Activated naive CD8-positive, alpha-beta T cell treated with anti-CD3 and anti-CD28 coated beads, Interleukin-2, amount 50 U/mL, for 16 hours (primary cell): ENCODE measurements at regions not wholly inside any gene's neighbourhood (a gene's known extent, or its start where the extent isn't known, plus 50 kb on each side); places are given as distances from the start of the nearest gene placed in this dataset.

ENCODE experiments used
- DNase-seq: peaks from one replicate; pipeline ENCODE4 v3.0.0-alpha.2; 2020; ENCODE audit warnings: low read depth, low spot score

DNA sequence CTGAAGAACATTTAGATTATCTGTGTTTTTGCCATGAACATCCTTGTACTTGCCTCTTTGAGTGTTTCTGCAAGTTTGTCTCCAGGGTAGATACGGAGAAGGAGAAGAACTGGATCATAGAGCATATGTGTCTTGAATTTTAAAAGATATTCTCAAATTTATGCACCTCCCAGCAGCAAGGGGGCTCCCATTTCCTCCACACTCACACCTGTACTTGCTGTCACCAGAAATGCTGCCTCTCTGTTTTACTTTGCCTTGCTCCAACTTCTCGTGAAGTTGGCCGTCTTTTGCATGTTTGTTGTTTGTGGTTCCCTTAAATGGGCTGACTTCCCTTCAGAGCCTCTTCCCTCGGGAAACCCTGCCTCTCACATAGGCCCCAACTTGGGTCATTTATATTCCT, 171.0 kb downstream of the TFAP2C start:
- DNase-seq: no peak

- DNase-seq: no peak
Observed at GRCh38 chr20:56801971-56802755, 173.1 kb downstream of the TFAP2C start.

- DNase-seq: no peak
Observed at GRCh38 chr20:56802805-56803204, 173.7 kb downstream of the TFAP2C start.

DNA sequence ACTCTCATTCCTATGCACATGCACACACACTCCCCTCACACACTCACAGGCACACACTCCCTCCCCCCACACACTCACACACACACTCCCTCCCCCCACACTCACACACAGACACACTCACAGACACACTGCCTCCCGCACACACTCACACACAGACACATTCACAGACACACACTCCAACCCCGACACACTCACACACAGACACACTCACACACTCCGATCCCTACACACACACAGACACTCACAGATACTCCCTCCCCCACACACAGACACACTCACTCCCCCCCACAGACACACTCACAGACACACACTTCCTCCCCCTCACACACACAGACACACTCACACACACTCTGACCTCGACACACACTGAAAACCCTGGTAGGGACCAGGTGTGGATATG, 176.2 kb downstream of the TFAP2C start:
- no peak for DNase-seq

GRCh38 chr20:56805966-56806365, 176.9 kb downstream of the TFAP2C start:
- DNase-seq: no peak

DNA sequence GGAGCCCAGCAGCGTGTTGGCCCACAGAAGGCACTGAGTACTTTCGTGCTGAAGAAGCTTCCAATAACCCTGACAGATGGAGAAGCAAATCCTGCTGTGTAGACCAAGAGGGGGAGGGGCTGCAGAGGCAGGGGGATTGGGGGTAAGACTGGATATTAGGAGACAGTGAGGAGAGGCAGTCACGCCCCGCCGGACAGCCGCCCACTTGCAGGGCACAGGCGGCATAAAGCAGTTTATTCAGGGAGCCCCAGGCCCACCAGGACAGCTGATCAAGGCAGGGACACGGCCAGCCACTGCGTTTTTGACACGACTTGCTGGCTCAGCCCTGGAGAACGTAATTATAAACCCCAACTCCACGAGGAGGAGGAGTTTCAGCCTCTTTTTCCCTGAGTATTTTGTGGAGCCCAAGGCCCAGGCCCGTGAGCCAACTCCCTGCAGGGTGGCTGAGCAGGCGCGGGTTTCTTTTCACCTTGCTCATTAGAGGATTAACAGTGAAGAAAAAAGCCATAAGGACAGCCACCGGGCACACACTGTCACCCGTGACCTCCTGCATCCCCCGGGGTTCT, 177.9 kb downstream of the TFAP2C start:
- no peak for DNase-seq

GRCh38 chr20:56808117-56808725, 179.1 kb downstream of the TFAP2C start:
- no peak for DNase-seq

GRCh38 chr20:56808732-56809131, 179.6 kb downstream of the TFAP2C start:
- DNase-seq: no peak

- DNase-seq: no peak
Observed at GRCh38 chr20:56809668-56810067, 180.6 kb downstream of the TFAP2C start.

GRCh38 chr20:56810141-56810540, 181.0 kb downstream of the TFAP2C start:
- no peak for DNase-seq

DNA sequence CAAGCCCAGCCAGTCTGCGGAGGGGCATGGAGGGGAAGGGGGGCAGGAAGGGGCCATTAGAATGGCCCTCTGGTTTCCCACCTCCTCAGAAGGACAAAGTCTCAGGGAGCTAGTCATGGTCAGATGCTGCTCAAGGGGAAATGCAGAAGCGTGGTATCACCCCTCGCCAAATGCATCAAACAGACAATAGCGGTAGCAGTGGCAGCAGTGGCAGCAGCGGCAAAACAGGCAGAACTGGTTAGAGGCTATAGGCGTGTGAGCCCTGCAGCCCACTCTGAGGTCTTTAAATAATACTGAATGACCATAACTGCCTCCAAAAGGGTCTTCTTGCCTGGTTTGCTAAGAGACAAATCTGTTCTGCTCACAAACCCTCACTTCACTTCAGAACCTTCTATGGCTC, 186.7 kb downstream of the TFAP2C start:
- no peak for DNase-seq

DNA sequence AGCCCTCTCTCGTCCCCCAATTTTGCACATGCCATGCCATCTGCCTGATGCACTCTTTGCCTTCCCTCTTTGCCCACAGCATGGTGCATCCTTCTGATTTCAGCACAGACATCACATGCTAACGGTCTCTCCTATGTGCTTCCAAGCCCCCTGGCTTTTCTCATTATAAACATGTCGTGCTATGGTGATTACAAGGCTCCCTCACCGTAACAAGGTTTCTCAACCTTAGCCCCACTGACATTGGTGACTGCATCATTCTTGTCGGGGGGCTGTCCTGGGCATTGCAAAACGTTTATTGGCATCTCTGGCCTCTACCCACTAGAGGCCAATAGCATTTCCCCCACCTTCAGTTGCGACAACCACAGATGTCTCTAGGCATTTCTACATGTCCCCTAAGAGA, 187.2 kb downstream of the TFAP2C start:
- DNase-seq: no peak

DNA sequence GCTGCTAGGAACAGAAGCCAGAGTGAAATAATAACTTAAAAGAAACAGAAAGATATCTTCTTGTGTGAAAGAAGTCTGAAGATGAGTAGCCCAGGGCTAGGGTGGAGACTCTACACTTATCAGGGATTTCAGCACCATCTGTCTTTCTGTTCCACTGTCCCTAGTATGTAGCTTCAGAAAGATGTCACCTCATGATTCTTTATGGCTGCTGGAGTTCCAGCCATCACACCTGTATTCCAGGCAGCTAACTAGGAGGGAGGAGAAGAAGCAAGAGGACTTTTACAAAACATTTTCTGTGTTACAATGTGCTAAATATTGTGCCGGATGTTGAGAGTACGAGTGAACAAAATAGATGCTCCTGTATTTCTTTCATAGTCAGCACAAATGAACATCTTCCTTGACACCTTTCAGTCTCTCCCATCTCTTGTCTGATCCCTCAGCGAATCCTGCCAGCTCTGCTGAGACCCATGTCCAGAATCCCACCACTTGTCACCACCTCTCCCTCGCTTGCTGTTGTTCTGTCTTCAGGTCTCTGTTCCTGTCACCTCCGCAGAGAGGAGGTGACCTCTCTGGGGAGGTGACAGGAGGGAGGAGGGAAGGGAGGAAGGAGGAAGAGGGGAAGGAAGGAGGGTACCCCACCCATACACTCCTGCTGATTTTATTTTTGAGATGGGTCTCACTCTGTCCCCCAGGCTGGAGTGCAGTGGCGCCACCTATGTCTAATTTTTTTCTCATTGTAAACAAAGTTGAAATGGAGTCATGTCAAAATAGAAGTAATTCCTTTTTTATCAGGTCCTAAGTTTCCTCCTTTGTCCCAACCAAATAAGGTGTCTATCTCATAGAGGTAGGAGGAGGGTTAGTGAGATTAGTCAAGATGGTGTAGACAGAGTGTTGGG, 188.9 kb downstream of the TFAP2C start:
- DNase-seq: no peak

GRCh38 chr20:56820984-56821383, 191.9 kb downstream of the TFAP2C start:
- DNase-seq: no peak

- DNase-seq: no peak
Observed at GRCh38 chr20:56826306-56826704, 197.2 kb downstream of the TFAP2C start.

DNA sequence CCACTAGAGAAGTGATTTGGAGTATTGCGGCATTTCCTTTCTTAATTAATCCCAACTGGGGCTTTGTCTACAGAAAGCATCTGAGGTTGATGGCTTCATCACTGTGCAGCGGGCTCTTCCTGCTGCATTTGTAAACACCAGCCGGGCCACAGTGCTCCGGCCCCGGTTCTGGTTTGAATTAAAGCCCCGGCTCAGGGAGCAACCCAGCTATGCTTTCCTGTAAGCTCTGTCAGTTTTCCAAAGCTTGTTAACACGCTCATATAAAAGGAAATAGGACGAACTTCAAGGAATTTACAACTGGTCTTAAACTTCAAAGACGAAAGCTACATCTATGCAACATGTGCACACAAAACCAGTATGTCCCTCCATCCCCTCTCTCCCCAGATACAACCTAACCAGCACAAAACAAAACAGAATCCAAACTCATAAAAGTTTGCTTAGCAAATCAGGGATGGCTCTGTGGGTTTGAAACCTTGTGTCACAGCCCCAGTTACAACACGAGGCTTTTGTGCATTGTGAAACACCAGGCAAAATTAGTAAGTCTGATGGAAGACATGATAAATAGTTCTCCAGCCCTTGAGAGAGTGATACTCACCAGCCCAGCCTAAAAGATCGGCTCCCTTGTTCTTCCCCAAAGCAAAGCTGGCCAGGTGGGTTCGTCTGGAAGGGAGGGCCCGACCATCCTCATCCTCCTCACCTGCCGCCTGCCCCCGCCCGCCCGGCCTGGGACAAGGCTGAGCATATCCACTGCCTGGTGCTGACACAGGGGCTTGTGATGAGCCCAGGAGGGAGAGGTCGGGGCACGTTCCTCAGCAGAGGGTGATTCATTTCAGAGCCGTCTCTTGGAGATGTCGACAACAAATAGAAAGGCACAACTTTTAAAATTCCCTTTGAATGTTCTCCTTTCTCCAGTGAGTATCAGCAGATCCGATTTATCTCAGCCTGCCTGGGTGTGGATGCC, 197.9 kb downstream of the TFAP2C start:
- DNase-seq: no peak

- DNase-seq: no peak
Observed at GRCh38 chr20:56827763-56828162, 198.7 kb downstream of the TFAP2C start.

- DNase-seq: no peak
Observed at GRCh38 chr20:56828402-56828801, 199.3 kb downstream of the TFAP2C start.

DNA sequence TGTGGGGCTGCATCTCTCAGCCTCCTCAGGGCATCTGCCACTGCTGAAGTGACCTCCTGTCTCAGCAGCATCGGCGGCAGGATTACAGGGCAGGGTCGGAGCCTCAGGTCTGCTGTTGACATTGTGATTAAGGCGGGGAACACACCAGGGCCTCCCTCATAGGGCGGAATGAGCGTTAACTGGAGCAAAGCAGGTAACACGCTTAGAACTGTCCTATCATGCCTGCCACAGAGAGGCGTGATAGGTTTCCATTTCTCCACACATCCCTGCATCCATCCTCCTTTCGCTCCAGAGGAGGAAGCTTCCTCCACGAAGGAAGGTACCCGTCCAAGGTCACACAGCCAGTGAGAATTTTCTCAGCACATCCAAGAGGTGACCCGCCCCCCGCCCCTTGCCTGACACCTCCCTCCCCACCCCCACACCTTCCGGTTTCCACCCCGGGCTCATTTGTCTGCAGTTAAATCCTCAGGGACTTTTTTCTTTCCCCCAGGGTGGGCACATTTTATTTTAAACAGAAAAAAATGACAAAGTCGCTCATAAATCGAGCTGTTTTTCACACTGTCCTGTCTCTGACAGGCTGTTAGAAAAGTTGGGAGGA, 200.8 kb downstream of the TFAP2C start:
- DNase-seq: no peak

- DNase-seq: no peak
Observed at GRCh38 chr20:56831795-56832194, 202.7 kb downstream of the TFAP2C start.

DNA sequence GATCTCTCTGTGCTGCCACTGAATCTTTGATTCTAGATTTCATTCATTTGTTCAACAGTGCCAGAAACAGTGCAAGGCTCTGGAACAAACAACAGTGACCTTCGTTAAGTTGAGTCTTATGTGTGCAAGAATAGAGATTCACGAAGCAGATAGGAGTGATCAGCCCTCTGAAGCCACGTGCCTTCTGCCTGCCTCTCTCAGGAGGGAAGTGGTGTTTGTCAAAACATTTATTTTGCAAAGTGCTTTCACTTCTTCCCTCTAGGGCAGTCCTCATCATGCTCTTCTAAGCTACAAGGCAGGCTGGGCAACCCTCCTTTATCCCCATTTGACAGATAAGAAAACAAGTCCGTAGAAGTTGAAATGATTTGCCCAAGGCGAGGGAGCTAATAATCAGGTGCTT, 204.3 kb downstream of the TFAP2C start:
- DNase-seq: no peak
